CD8-positive, alpha-beta memory T cell (primary cell): ENCODE measurements at regions not wholly inside any gene's neighbourhood (a gene's known extent, or its start where the extent isn't known, plus 50 kb on each side); places are given as distances from the start of the nearest gene placed in this dataset.
A peak's percentile ranks its signal among the peaks of the same experiment; 100 is the strongest.

Experiments used
- CTCF ChIA-PET: fragments of 350-600 bp; sonication (Branson Sonifier 250); formaldehyde crosslinking; loops from one replicate; lab custom pipeline; 2021; ENCODE audit warnings: antibody characterized with exemption; lab: Charles Lee
- POLR2A ChIA-PET: fragments of 350-600 bp; sonication (Branson Sonifier 250); formaldehyde crosslinking; loops from one replicate; lab custom pipeline; 2021; ENCODE audit warnings: antibody characterized with exemption; lab: Charles Lee
- DNase-seq, 5 donors: peaks; one replicate each; pipeline versions ENCODE4 v3.0.0 to v3.0.0-alpha.2; 2020 to 2022; ENCODE audit warnings: mixed read lengths in 1 of 5
- H3K27ac ChIP-seq: one replicate; pipeline ENCODE4 v1.7.0; 2013; ENCODE audit warnings: low read depth, mild to moderate bottlenecking, low read length, moderate library complexity
- H3K27me3 ChIP-seq: 2 replicates; pipeline ENCODE4 v1.7.0; 2013; ENCODE audit warnings: low read length, mild to moderate bottlenecking; ENCODE audit not compliant: insufficient read depth, poor library complexity, severe bottlenecking
- H3K36me3 ChIP-seq: 2 replicates; pipeline ENCODE4 v1.7.0; 2013; ENCODE audit warnings: mild to moderate bottlenecking, low read length, moderate library complexity; ENCODE audit not compliant: insufficient read depth
- H3K4me1 ChIP-seq: 2 replicates; pipeline ENCODE4 v1.7.0; 2013; ENCODE audit warnings: mild to moderate bottlenecking, low read length, moderate library complexity; ENCODE audit not compliant: insufficient read depth
- H3K4me3 ChIP-seq: 2 replicates; pipeline ENCODE4 v1.7.0; 2013; ENCODE audit warnings: mild to moderate bottlenecking, low read length
- H3K9me3 ChIP-seq: 2 replicates; pipeline ENCODE4 v1.7.0; 2013; ENCODE audit warnings: mild to moderate bottlenecking, low read length
- H3K27ac Mint-ChIP-seq, 8 donors: one replicate each; pipeline ENCODE4 v1.8.0; 2020 to 2021; ENCODE audit warnings: mixed read lengths in 8 of 8, mild to moderate bottlenecking in 6 of 8, inconsistent platforms in 3 of 8, moderate library complexity in 3 of 8
- H3K27me3 Mint-ChIP-seq, 2 donors: one replicate each; pipeline ENCODE4 v1.8.0; 2020 to 2021; ENCODE audit warnings: mixed read lengths in 2 of 2, mild to moderate bottlenecking in 1 of 2, moderate library complexity in 1 of 2
- H3K36me3 Mint-ChIP-seq, 3 donors: one replicate each; pipeline ENCODE4 v1.8.0; 2020 to 2021; ENCODE audit warnings: mixed read lengths in 3 of 3, inconsistent platforms in 1 of 3, mild to moderate bottlenecking in 1 of 3
- H3K4me1 Mint-ChIP-seq, 3 donors: one replicate each; pipeline ENCODE4 v1.8.0; 2020 to 2021; ENCODE audit warnings: mixed read lengths in 3 of 3, inconsistent platforms in 1 of 3, mild to moderate bottlenecking in 1 of 3
- H3K4me3 Mint-ChIP-seq, 7 donors: one replicate each; pipeline ENCODE4 v1.8.0; 2020 to 2021; ENCODE audit warnings: mixed read lengths in 7 of 7, mild to moderate bottlenecking in 6 of 7, moderate library complexity in 4 of 7, inconsistent platforms in 2 of 7
- H3K9me3 Mint-ChIP-seq, 5 donors: one replicate each; pipeline ENCODE4 v1.8.0; 2020 to 2022; ENCODE audit warnings: mixed read lengths in 5 of 5, mild to moderate bottlenecking in 3 of 5, moderate library complexity in 2 of 5, inconsistent platforms in 1 of 5

- H3K36me3 Mint-ChIP-seq, result no peaks in the 10 kb centered on the region
- H3K4me3 Mint-ChIP-seq, result no peak overlapping the region
- H3K36me3 ChIP-seq, result no peaks in the 10 kb centered on the region
- H3K4me3 ChIP-seq, result no peak overlapping the region
- no peaks in the 10 kb centered on the region for H3K9me3 ChIP-seq
- H3K27me3 ChIP-seq, result no peaks in the 10 kb centered on the region
- H3K4me1 ChIP-seq, result no peaks in the 10 kb centered on the region
- DNase-seq, result no peak
- no peak overlapping the region for H3K27ac Mint-ChIP-seq
- ChIA-PET CTCF (no interaction called here), POLR2A (no interaction called here)
- H3K27ac ChIP-seq, result no peak overlapping the region
- peaks cover 2 to 6% of the 10 kb centered on the region in 2 donors for H3K27me3 Mint-ChIP-seq
- no peaks in the 10 kb centered on the region for H3K9me3 Mint-ChIP-seq
- no peaks in the 10 kb centered on the region for H3K4me1 Mint-ChIP-seq
Measured at GRCh38 chr17:14935139-14935841, 329.8 kb downstream of the PMP22 start.

GRCh38 chr17:14933676-14934075, 331.4 kb downstream of the PMP22 start:
- Histone ChIP-seq H3K4me1 (no peaks in the 10 kb centered on the region), H3K36me3 (no peaks in the 10 kb centered on the region), H3K27ac (no peak overlapping the region), H3K4me3 (no peak overlapping the region), H3K9me3 (no peaks in the 10 kb centered on the region), H3K27me3 (no peaks in the 10 kb centered on the region)
- Mint-ChIP-seq H3K4me1 (no peaks in the 10 kb centered on the region), H3K27me3 (peaks cover 0 to 10% of the 10 kb centered on the region in 2 donors), H3K36me3 (no peaks in the 10 kb centered on the region), H3K9me3 (no peaks in the 10 kb centered on the region), H3K4me3 (no peak overlapping the region), H3K27ac (no peak overlapping the region)
- CTCF ChIA-PET, result no interaction called here
- DNase-seq, result no peak
- POLR2A ChIA-PET, result no interaction called here

- Histone ChIP-seq H3K27ac (no peak overlapping the region), H3K36me3 (no peaks in the 10 kb centered on the region), H3K4me1 (no peaks in the 10 kb centered on the region), H3K9me3 (no peaks in the 10 kb centered on the region), H3K4me3 (no peak overlapping the region), H3K27me3 (no peaks in the 10 kb centered on the region)
- H3K36me3 Mint-ChIP-seq, result no peaks in the 10 kb centered on the region
- peaks cover 0 to 2% (median 0%) of the 10 kb centered on the region in 5 donors for H3K9me3 Mint-ChIP-seq
- DNase-seq, result peak; percentile 17 to 58 (median 39)
- no peaks in the 10 kb centered on the region for H3K4me1 Mint-ChIP-seq
- POLR2A ChIA-PET, result interaction anchor here (0.7 kb wide), 1 partner anchor 60 kb away, joined by 3 read pairs; no protein-coding TSS in a partner anchor
- H3K4me3 Mint-ChIP-seq, result no peak overlapping the region
- H3K27me3 Mint-ChIP-seq, result peaks cover 2 to 17% of the 10 kb centered on the region in 2 donors
- no peak overlapping the region for H3K27ac Mint-ChIP-seq
- CTCF ChIA-PET, result interaction anchor here (0.7 to 2.7 kb wide), 11 partner anchors 626 to 1897 kb away, joined by 3 to 8 read pairs (median 4); partner anchors contain the start of gene HS3ST3B1
Measured at GRCh38 chr17:14926526-14927122, 338.5 kb downstream of the PMP22 start.

GRCh38 chr17:14926073-14926472, 339.1 kb downstream of the PMP22 start:
- H3K9me3 Mint-ChIP-seq, result peaks cover 0 to 2% (median 0%) of the 10 kb centered on the region in 5 donors
- POLR2A ChIA-PET, result interaction anchor here (0.7 kb wide), 1 partner anchor 59 kb away, joined by 3 read pairs; no protein-coding TSS in a partner anchor
- H3K4me1 ChIP-seq, result no peaks in the 10 kb centered on the region
- no peak overlapping the region for H3K27ac Mint-ChIP-seq
- H3K4me1 Mint-ChIP-seq, result no peaks in the 10 kb centered on the region
- H3K27ac ChIP-seq, result no peak overlapping the region
- H3K27me3 Mint-ChIP-seq, result peaks cover 2 to 17% of the 10 kb centered on the region in 2 donors
- no peak overlapping the region for H3K4me3 ChIP-seq
- H3K4me3 Mint-ChIP-seq, result no peak overlapping the region
- no peaks in the 10 kb centered on the region for H3K27me3 ChIP-seq
- no peaks in the 10 kb centered on the region for H3K36me3 ChIP-seq
- H3K36me3 Mint-ChIP-seq, result no peaks in the 10 kb centered on the region
- CTCF ChIA-PET, result interaction anchor here (0.7 to 2.7 kb wide), 10 partner anchors 1324 to 1896 kb away, joined by 3 to 8 read pairs (median 4); no protein-coding TSS in a partner anchor
- no peak for DNase-seq
- no peaks in the 10 kb centered on the region for H3K9me3 ChIP-seq

- Histone ChIP-seq H3K27ac (no peak overlapping the region), H3K4me1 (no peaks in the 10 kb centered on the region), H3K4me3 (no peak overlapping the region), H3K36me3 (no peaks in the 10 kb centered on the region), H3K9me3 (no peaks in the 10 kb centered on the region), H3K27me3 (no peaks in the 10 kb centered on the region)
- POLR2A ChIA-PET, result no interaction called here
- Mint-ChIP-seq H3K9me3 (peaks cover 0 to 2% (median 0%) of the 10 kb centered on the region in 5 donors), H3K36me3 (no peaks in the 10 kb centered on the region), H3K27ac (no peak overlapping the region), H3K4me3 (no peak overlapping the region), H3K4me1 (no peaks in the 10 kb centered on the region), H3K27me3 (peaks cover 2 to 17% of the 10 kb centered on the region in 2 donors)
- CTCF ChIA-PET, result interaction anchor here (0.7 to 2.7 kb wide), 4 partner anchors 1331 to 1896 kb away, joined by 3 to 7 read pairs (median 4); no protein-coding TSS in a partner anchor
- no peak for DNase-seq
Measured at GRCh38 chr17:14925498-14925897, 339.6 kb downstream of the PMP22 start.

- POLR2A ChIA-PET, result no interaction called here
- H3K4me1 Mint-ChIP-seq, result no peaks in the 10 kb centered on the region
- peaks cover 2 to 16% of the 10 kb centered on the region in 2 donors for H3K27me3 Mint-ChIP-seq
- H3K27ac ChIP-seq, result no peak overlapping the region
- no peak overlapping the region for H3K27ac Mint-ChIP-seq
- no peaks in the 10 kb centered on the region for H3K4me1 ChIP-seq
- DNase-seq, result no peak
- H3K36me3 Mint-ChIP-seq, result no peaks in the 10 kb centered on the region
- H3K4me3 ChIP-seq, result no peak overlapping the region
- peaks cover 0 to 2% (median 0%) of the 10 kb centered on the region in 5 donors for H3K9me3 Mint-ChIP-seq
- H3K27me3 ChIP-seq, result no peaks in the 10 kb centered on the region
- CTCF ChIA-PET, result no interaction called here
- no peaks in the 10 kb centered on the region for H3K9me3 ChIP-seq
- H3K4me3 Mint-ChIP-seq, result no peak overlapping the region
- H3K36me3 ChIP-seq, result no peaks in the 10 kb centered on the region
Measured at GRCh38 chr17:14923981-14924380, 341.1 kb downstream of the PMP22 start.

- H3K27ac Mint-ChIP-seq, result no peak overlapping the region
- POLR2A ChIA-PET, result no interaction called here
- CTCF ChIA-PET, result no interaction called here
Measured at GRCh38 chr17:14922411-14922810, 342.7 kb downstream of the PMP22 start.

GRCh38 chr17:14921936-14922335, 343.2 kb downstream of the PMP22 start:
- no peaks in the 10 kb centered on the region for H3K36me3 ChIP-seq
- POLR2A ChIA-PET, result no interaction called here
- H3K4me3 Mint-ChIP-seq, result no peak overlapping the region
- DNase-seq, result no peak
- H3K9me3 ChIP-seq, result no peaks in the 10 kb centered on the region
- peaks cover 3 to 10% of the 10 kb centered on the region in 2 donors for H3K27me3 Mint-ChIP-seq
- H3K9me3 Mint-ChIP-seq, result peaks cover 0 to 2% (median 0%) of the 10 kb centered on the region in 5 donors
- no peak overlapping the region for H3K27ac Mint-ChIP-seq
- no peak overlapping the region for H3K27ac ChIP-seq
- no peaks in the 10 kb centered on the region for H3K4me1 ChIP-seq
- H3K4me1 Mint-ChIP-seq, result no peaks in the 10 kb centered on the region
- H3K4me3 ChIP-seq, result no peak overlapping the region
- H3K36me3 Mint-ChIP-seq, result no peaks in the 10 kb centered on the region
- no peaks in the 10 kb centered on the region for H3K27me3 ChIP-seq
- CTCF ChIA-PET, result no interaction called here

More at GRCh38 chr17:14922411-14922810, 342.7 kb downstream of the PMP22 start:
- no peak for DNase-seq
- Histone ChIP-seq H3K9me3 (no peaks in the 10 kb centered on the region), H3K4me3 (no peak overlapping the region), H3K27me3 (no peaks in the 10 kb centered on the region), H3K4me1 (no peaks in the 10 kb centered on the region), H3K36me3 (no peaks in the 10 kb centered on the region), H3K27ac (no peak overlapping the region)
- H3K36me3 Mint-ChIP-seq, result no peaks in the 10 kb centered on the region
- H3K4me3 Mint-ChIP-seq, result no peak overlapping the region
- no peaks in the 10 kb centered on the region for H3K4me1 Mint-ChIP-seq
- peaks cover 0 to 2% (median 0%) of the 10 kb centered on the region in 5 donors for H3K9me3 Mint-ChIP-seq
- H3K27me3 Mint-ChIP-seq, result peaks cover 3 to 13% of the 10 kb centered on the region in 2 donors
